ENCODE measurements at regions not wholly inside any gene's neighbourhood (a gene's known extent, or its start where the extent isn't known, plus 50 kb on each side); places are given as distances from the start of the nearest gene placed in this dataset.
A peak's percentile ranks its signal among the peaks of the same experiment; 100 is the strongest.
"Not testable (repeated sequence)": the region's sequence is repeated elsewhere in the genome, so short reads cannot be mapped to it uniquely, and the experiment has no call there.

DNA sequence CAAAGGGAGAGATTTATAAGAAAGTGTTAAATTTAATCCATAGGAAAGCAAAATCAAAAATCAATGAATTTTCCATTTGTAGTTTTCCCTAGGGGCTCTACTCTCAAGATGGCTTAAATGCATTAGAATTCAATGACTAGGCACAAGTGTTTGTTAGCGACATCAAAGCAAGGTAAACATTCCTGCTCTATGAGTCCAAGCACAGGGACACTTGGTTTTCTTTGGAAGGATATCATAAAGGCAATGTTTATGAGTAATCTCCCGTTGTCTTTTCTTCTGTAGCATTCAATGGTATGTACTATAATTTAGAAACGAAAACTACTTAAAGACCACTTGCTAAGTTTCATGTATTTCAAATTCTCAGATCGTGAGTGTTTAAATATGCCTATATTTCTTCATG is 54.8 kb upstream of the ZNF717 start:
- peak; percentile 49 for DNase-seq

DNA sequence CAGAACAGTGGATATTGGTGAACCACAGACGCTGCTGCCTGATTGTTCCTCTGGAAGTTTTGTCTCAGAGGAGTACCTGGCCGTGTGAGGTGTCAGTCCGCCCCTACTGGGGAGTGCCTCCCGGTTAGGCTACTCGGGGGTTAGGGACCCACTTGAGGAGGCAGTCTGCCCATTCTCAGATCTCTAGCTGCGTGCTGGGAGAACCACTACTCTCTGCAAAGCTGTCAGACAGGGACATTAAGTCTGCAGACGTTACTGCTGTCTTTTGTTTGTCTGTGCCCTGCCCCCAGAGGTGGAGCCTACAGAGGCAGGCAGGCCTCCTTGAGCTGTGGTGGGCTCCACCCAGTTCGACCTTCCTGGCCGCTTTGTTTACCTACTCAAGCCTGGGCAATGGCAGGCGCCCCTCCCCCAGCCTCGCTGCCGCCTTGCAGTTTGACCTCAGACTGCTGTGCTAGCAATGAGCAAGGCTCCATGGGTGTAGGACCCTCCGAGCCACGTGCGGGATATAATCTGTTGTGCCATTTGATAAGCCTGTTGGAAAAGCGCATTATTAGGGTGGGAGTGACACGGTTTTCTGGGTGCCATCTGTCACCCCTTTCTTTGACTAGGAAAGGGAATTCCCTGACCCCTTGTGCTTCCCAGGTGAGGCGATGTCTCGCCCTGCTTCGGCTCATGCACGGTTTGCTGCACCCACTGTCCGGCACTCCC is 65.1 kb upstream of the ZNF717 start:
- not testable (repeated sequence) for DNase-seq

DNA sequence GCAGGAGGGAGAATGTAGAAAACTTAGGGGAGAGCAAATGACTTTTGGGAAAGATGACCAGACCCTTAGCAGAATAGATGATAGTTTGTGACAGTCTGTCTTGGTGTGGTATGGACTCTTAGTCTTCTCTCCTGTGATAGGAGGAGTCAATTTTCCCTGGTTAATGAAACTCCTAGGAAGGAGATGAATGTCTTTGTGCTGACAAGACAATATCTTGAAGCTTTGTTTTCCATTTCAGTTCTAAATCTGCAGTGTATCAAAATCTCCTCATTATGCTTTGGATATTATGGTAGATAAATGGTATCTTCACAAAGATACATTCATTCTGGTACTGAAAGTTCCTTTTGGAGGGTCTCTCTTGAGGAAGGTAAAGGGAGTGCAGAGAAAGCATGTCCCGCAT is 77.8 kb upstream of the ZNF717 start:
- no peak for DNase-seq

DNA sequence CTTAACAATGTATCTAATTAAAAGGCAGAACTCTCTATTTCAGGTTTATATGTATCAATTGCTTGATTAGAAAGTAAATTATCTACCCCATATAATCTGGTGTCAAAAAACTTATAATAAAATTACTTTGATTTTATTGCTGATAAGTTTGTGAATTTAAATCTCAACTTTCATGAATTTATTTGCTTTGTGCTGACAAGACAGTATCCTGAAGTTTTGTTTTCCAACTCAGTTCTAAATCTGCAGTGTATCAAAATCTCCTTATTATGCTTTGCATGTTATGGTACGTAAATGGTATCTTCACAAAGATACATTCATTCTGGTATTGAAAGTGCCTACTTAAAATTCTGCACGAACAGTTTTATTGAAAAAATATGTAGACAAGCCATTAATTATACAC is 78.5 kb upstream of the ZNF717 start:
- no peak for DNase-seq

DNA sequence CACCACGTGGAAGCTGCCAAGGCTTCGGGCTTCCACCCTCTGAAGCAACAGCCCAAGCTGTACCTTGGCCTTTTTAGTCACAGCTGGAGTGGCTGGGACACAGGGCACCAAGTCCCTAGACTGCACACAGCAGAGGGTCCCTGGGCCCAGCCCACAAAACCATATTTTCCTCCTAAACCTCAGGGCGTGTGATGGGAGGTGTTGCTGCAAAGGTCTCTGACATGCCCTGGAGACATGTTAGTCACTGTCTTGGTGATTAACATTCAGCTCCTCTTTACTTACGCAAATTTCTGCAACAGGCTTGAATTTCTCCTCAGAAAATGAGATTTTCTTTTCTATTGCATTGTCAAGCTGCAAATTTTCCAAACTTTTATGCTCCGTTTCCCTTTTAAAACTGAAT is 98.4 kb upstream of the ZNF717 start:
- not testable (repeated sequence) for DNase-seq

DNA sequence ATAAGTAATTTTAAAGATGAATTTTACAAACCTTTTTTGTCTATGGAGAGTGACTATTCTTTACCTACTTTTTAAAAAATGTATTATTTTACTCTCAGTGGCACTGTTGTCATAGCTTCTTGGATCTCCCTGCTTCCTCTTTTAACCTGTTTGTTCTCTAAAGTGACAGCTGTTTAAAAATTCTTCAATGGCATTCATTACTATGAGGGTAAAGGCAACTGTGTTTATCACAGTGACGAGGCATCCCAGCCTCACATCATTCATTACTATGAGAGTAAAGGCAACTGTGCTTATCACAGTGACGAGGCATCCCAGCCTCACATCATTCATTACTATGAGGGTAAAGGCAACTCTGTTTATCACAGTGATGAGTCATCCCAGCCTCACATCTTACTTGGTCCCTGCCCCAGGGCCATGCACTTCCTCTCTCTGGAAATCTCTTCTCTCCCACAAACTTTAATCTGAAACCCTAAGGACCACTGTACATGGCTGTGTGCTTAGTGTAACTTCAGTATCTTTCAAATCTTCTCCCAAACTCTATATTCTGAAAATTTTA is 101.7 kb upstream of the ZNF717 start:
- DNase-seq = no peak

DNA sequence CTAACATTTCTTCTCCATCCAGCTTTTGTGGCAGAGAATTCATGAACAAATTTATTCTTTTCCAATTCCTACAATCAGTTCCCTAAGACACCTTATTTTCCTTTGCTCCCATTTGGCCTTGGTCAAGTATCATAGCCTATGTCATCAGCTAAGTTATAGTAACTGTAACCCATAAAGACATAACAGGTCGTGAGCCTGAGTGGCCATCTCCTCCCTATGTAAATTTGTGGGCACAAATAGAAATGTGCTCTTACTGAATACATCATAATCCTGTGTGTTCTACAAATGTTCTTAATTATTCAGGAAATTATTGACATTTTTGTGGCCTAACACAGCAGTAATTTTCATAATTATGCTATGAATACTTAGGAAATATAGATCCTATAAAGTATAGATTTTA is 108.9 kb upstream of the ZNF717 start:
- DNase-seq = no peak

DNA sequence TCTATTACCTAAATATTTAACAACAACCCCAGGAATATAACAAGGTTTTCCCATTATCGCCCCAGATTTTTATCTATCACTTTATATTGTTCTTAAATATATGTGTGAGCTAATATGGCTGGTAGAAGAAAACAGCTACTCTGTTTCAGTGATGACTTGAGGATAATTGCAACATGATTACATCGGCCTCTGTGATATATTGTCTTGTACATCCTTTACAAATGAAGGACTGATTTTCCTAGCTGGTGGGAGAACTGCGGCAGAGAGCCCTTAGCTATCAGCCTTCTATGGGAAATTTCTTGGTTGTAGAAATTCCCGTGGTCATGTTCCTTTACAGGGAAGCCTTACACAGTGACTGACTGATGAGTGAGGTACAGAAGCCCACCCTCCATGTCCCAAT is 110.9 kb upstream of the ZNF717 start:
- DNase-seq = no peak

DNA sequence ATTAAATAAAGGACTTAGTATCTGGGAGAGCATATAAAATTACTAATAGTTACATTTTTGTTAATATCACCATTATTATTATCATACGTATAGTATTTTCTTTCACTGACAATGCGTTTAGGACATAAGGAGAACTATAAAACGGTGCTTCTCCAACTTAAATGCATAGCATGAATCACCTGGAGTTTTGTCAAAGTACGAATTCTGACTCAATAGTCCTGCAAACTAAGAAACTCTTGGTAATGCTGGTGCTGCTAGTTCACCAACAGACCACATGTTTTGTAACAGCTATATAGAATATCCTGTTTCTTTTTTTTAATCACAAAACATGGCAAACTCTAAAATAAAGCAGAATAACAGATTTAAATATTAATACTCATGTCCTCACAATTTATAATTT is 116.1 kb upstream of the ZNF717 start:
- DNase-seq = peak; percentile 46

DNA sequence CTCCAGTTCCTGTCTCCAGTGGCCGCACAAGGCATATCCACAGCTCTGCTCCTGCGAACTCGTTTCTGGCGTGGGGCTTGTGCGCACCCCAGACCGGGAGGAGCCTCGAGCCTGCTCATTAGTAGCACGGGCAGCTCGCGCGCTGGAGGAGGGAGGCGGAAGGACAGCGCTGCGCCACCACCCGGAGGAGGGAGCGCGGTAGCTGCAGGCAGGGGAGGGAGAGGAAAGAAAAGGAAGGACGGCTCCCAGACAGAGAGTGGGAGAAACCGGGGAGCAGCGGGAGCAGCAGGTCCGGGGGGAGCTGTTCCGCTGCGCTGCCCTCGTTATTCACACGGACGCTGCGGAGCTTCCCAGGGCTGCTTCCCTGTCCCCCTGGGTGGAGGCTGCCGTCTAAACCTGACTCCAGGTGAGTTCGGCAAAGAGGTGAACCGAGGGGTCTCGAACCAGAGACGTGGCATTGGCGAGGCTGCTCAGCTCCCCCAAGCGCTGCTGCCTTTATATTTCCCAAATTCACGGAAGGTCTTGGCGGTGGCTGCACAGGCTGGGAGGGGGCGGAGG is 121.3 kb upstream of the ZNF717 start:
- DNase-seq = peak; percentile 35

DNA sequence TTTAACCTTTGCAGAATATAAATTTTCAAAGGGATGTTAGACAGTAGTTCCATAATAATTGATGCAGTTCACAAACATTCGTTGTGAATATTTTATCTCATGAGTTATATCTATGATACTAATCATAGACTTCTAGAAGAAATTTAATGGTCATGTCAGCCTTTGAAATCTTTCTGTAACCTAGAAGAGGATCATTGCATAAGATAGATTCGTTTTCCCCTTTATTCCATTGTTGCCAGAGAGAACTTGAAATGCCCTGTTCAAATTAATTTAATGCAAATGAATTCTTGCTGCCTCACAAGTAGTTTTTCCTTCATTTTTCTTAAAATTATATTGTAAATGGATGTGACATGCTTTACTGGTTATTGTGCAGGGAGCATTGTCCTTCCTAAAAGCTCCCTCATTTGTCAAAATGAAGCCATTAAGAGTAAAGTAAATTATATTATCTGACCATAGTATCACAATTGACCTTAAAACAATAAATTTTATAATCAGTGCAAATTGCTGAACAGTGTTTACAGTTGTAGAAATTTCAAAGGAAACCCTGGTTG is 128.5 kb upstream of the ZNF717 start:
- DNase-seq = no peak

DNA sequence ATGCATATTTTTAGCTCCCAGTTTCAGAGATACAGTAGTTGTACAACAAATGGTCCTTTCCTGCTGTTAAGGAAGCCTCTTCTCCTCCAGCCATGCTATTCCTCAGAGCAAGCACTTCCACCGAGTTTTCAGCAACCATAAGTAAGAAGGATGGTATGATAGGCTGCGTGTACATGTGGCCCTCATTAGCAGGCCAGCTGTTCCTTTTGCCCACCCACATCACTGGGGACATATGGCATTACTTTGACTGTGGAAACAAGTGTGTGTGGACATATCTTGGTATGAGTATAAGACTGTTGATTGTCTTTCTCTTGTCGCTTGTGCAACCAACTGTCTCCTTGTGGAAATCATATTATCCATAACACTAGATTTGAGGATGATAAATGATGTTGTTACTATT is 129.4 kb upstream of the ZNF717 start:
- DNase-seq = not testable (repeated sequence)

DNA sequence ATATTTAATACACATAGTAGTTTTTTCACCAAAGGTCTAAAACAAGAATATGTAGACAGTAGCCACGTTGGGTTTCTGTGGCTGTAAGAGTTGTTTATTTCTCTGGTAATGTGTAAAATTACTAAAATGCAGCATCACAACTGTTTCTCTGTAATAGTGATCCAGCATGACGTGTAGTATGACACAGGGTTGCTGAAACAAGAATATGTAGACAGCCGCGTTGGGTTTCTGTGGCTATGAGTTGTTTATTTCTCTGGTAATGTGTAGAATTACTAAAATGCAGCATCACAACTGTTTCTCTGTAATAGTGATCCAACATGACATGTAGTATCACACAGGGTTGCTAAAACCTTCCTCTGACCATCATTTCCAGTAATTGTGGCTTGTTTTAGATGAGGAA is 153.6 kb upstream of the ZNF717 start:
- no peak for DNase-seq

DNA sequence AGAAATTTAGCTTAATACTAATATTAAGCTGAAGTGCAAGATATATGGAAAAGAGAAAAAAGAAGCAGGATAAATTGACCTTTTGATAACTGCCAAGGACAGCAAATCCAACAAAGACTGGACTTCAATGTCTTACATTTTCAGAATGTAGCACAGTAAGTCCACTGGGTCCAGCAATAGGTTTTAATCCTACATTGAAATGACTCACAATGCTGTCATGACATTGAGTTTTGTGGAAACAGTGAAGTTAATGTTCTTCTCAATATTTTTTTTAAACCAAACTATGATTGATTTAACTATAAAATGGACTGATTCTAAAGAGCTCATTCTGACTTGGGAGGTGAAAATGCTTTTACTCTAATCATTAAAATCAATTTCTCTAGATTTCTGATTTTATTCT is 166.6 kb upstream of the ZNF717 start:
- no peak for DNase-seq

DNA sequence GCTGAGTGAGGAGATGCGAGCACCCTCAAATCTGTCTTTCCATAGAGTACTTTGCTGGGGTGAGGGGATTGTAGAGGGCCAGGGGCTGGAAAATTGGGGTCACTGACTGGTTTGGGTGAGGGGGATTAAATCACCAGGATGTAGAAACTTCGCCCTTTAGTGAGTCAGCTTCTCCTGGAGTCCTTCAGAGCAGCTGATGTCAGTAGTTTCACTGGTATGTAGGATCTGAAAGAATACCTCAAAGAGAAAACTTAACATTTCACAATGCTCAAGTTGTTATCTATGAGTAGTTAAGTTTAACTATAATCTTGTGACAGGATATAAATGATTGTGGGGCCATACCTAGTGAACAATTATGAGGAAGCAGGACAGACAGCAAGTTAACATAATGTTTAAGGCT is 174.7 kb upstream of the ZNF717 start:
- not testable (repeated sequence) for DNase-seq

DNA sequence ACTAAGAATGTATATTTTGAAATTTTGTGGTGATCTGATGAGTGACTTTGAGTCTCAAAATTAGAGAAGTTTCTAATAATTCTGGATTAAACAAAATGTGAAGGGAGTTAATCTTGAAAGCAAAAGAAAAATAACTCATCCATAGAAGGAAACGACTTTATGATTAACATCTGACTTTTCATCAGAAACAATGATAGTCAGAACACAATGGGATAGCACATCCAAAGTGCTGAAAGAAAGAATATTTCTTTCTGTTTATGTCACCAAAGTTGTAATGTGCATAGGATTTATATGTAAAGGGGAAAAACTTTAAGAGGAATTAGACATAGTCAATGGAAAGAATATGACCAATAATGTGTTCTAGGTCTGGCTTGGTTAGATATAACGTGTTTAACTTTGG is 176.7 kb upstream of the ZNF717 start:
- not testable (repeated sequence) for DNase-seq

DNA sequence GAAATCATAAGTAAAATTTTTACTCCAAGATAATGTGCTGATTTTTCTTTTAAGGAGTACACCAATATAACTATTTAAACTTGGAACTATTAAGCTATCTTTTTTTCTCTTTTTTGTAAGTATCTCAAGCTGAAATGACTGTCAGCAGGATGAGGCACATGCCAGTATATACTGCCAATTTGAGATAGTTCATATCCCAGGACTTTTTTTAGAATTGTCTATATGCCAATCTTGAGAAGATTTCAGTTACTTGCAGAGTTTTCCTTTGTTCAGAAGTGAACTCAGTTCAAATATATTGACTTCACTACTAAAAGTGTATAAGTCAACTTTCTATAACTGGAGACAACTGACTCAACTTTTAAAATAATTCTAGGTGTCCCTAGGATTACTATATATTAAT is 181.7 kb upstream of the ZNF717 start:
- no peak for DNase-seq

DNA sequence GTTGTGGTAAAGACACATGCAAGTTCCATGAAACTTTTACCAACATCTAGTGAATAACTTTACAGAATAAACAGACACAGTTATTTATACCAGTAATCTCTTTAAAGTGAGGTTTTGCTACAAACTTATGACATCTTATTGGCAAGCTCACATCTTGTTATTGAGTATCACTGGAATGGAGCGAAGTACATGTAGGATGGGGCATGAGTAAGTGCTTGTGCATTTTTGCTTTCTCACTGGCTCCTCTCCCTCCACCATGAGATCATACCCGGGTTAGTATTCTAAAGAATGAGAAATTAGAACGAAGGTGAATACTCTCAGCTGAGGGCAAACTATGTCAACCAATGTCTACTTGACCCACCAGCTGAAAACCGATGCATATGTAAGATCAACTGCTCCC is 193.3 kb upstream of the ZNF717 start:
- DNase-seq = no peak

DNA sequence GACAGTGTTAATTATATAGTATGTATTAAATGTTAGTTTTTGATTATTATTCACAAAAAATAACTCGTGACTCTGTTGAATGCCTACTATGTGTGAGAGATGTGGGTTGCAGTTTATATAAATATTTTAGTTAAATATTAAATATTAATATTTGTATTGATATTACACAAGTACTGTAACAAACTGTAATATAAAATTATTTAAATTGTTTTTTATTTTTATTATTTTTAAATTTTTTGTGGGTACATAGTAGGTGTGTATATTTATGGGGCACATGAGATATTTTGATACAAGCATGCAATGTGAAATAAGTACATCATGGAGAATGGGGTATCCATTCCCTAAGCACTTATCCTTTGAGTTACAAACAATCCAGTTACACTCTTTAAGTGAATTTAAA is 196.1 kb upstream of the ZNF717 start:
- DNase-seq = no peak

DNA sequence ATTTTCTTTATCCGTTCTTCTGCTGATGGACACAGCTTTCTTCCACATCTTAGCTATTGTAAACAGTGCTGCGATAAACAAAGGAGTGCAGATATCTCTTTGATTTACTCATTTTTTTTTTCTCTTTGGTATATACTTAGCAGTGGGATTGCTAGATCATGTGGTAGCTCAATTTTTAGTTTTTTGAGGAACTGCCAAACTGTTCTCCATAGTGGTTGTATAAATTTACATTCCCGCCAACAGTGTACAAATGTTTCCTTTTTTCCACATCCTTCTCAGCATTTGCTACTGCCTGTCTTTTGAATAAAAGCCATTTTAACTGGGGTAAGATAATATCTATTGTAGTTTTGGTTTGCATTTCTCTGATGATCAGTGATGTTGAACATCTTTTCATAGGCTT is 196.8 kb upstream of the ZNF717 start:
- DNase-seq = no peak

DNA sequence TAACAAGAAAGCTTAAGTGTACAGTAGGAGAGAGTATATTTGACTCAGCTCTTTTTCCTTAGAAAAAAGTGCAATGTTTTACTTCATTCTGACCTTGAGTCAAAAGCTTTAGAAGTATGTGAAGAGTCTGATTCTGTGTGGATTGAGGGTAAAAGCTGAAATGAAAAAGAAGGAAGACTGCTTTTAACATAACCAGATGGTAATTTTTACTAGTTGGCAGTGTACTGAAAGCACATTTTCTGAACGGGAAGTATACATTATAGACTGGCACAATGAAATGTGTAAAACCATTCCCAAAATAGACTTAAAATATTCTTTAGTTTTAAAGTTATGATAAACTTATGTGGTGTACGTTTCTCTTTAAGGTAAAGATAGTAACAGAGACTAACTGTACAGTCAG is 197.8 kb upstream of the ZNF717 start:
- DNase-seq = no peak

DNA sequence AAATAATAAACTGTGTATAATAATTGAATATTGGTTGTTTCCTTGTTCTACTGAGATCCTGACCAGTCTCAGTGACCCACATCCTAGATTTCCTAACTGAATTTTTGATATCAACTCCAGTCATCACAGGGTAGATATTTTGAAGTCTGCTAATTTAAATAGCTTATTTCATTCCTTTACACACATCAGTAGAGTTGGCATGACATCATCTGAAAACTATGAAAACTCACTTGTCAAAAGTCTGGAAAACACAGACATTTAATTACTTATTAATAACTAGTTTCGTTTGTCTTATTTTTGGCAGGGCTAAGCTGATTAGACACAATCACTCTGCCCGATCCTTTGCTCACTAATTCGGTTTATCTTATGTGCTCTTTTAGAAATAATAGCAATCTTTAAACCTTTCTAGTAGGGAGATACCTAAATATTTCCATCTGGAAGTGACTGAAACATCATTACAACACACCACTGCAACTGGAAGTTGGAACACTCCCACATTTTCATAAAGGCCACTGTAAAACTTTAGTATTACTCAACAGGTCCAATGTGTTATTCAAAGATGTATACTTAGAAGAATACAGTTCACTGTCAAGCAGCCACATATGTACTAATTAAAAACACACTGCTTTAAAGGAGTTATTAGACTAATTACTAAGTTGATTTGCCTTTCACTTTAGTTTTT is 198.4 kb upstream of the ZNF717 start:
- DNase-seq = no peak

DNA sequence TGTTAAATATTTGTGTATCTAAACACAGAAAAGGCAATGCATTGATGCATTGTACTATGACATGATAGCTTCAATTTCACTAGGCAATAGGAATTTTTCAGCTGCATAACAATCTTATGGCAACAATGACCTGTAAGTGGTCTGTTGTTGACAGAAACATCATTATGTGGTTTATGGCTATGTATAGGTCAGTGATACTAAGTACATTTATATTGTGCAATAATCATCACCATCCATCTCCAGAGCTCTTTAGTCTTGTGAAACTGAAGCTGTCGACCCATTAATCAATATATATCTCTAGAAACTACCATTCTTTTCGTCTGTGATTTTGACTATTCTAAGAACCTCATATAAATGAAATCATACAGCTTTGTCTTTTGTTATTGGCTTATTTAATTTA is 200.1 kb upstream of the ZNF717 start:
- peak; percentile 1 for DNase-seq

DNA sequence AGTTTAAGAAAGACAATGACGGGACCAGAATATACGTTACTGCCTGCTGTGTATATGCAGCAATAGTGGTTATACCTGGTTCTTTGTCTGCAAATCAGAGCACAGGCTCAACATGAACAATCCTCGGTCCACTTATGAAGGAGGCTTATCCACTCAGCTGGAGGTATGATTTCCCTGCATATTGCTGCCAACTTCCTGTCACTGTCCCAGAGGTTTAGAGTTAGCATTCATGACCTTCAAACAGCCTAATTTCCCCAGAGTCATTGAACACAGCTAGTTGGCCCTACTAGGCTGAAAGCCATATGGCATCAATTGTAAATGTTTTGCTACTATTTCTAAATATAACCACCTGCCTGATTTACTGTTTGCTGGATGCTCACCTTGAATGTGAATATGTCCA is 224.9 kb upstream of the ZNF717 start:
- no peak for DNase-seq
